ENCODE measurements at regions not wholly inside any gene's neighbourhood (a gene's known extent, or its start where the extent isn't known, plus 50 kb on each side); places are given as distances from the start of the nearest gene placed in this dataset.

DNA sequence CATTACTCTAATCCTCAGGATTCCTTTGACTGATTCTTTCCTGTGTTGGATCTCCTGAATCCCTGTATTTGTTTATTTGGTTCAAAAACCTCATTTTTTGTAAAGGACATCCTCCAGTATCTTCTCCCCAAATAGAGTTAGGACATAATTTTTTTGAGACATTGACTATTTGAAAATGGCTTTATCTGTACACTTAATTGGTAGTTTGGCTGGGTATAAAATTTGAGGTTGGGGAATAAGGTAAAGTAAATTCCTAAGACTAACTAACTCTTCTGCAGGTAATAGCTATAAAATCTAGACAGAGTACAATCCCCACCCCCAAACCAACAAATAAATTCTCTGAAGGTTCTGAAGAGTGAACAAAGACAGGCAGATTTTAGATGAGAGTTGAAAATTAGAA, 114.4 kb downstream of the CTTN start:
- Histone ChIP-seq H3K4me1 (no peaks in the 10 kb centered on the region), H3K36me3 (no peaks in the 10 kb centered on the region), H3K4me3 (no peak overlapping the region), H3K9me3 (peaks cover 0 to 43% (median 2%) of the 10 kb centered on the region in 4 donors), H3K27me3 (no peaks in the 10 kb centered on the region), H3K27ac (no peak overlapping the region)
- DNase-seq (ENCODE audit: low spot score in 2 of 2) = no peak
- TF ChIP-seq POLR2A (IDR thresholded peaks at IDR 0.05) (no peak), EP300 (IDR thresholded peaks at IDR 0.05) (no peak), CTCF (IDR thresholded peaks at IDR 0.05) (no peak)

GRCh38 chr11:70517203-70517602, 118.9 kb downstream of the CTTN start:
- H3K36me3 ChIP-seq = no peaks in the 10 kb centered on the region
- H3K27ac ChIP-seq = no peak overlapping the region
- no peaks in the 10 kb centered on the region for H3K4me1 ChIP-seq
- no peak for TF ChIP-seq POLR2A (IDR thresholded peaks at IDR 0.05)
- no peak for TF ChIP-seq CTCF (IDR thresholded peaks at IDR 0.05)
- no peak for TF ChIP-seq EP300 (IDR thresholded peaks at IDR 0.05)
- H3K4me3 ChIP-seq = no peak overlapping the region
- peaks cover 0 to 34% (median 2%) of the 10 kb centered on the region in 4 donors for H3K9me3 ChIP-seq
- WGBS, 2 donors = 91 to 93% methylated on average over 7 of the region's 7 CpGs
- H3K27me3 ChIP-seq = no peaks in the 10 kb centered on the region
- no peak for DNase-seq (ENCODE audit: low spot score in 2 of 2)

DNA sequence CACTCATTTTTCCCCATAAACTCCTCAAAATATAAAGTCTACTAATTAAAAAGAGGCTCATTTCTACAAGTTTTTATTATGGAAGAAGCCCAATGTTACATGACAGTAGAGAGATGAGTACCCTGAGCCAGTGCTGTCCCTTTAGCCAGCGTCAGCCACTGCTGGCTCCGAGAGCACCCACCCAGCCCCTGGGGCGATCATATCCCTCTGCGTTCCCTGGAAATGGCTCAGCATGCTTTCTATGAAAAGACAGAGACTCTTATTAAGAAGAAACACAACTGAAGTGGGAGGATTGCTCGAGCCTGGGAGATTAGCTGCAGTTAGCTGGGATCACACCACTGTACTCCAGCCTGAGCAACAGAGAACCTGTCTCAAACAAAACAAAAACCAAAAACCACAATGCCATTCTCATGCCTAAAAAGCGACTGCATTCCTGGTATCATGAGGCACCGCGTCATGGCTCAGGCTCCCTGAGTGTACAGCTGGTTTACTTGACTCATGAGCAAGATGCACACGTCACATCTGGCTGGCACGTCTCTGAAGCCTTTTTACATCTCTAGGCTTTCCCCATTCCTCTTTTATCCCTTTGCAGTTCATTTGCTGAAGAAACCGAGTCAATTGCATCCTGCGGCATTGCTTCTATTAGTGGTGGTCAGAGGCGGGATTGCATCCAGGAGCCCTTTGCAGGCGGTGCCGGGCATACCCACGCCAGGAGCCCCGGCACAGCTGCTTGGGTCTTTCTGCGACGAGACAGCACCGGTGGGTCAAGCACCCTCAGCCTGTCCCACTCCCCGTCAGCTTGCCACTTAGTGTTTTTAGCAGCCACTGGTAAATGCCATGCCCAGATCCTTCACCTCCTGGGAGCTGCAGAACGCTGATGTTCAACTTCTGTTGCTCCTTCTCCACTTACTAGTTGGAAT, 119.9 kb downstream of the CTTN start:
- WGBS, 2 donors = 70 to 77% methylated on average over 22 of the region's 22 CpGs
- Histone ChIP-seq H3K4me3 (no peak overlapping the region), H3K36me3 (no peaks in the 10 kb centered on the region), H3K27me3 (peaks cover 0 to 9% of the 10 kb centered on the region in 2 donors), H3K9me3 (peaks cover 0 to 23% (median 0%) of the 10 kb centered on the region in 4 donors), H3K4me1 (no peaks in the 10 kb centered on the region), H3K27ac (no peak overlapping the region)
- no peak for DNase-seq (ENCODE audit: low spot score in 2 of 2)
- TF ChIP-seq CTCF (IDR thresholded peaks at IDR 0.05) (no peak), EP300 (IDR thresholded peaks at IDR 0.05) (no peak), POLR2A (IDR thresholded peaks at IDR 0.05) (no peak)

GRCh38 chr11:70519117-70519516, 120.8 kb downstream of the CTTN start:
- H3K27ac ChIP-seq = no peak overlapping the region
- TF ChIP-seq EP300 (IDR thresholded peaks at IDR 0.05) (no peak), CTCF (IDR thresholded peaks at IDR 0.05) (no peak)
- no peak for DNase-seq (ENCODE audit: low spot score in 2 of 2)
- peaks cover 0 to 10% of the 10 kb centered on the region in 2 donors for H3K27me3 ChIP-seq
- no peaks in the 10 kb centered on the region for H3K4me1 ChIP-seq
- H3K36me3 ChIP-seq = no peaks in the 10 kb centered on the region
- no peak overlapping the region for H3K4me3 ChIP-seq
- 72 to 87% methylated on average over 8 of the region's 8 CpGs for WGBS, 2 donors
- H3K9me3 ChIP-seq = peaks cover 0 to 15% (median 0%) of the 10 kb centered on the region in 4 donors

DNA sequence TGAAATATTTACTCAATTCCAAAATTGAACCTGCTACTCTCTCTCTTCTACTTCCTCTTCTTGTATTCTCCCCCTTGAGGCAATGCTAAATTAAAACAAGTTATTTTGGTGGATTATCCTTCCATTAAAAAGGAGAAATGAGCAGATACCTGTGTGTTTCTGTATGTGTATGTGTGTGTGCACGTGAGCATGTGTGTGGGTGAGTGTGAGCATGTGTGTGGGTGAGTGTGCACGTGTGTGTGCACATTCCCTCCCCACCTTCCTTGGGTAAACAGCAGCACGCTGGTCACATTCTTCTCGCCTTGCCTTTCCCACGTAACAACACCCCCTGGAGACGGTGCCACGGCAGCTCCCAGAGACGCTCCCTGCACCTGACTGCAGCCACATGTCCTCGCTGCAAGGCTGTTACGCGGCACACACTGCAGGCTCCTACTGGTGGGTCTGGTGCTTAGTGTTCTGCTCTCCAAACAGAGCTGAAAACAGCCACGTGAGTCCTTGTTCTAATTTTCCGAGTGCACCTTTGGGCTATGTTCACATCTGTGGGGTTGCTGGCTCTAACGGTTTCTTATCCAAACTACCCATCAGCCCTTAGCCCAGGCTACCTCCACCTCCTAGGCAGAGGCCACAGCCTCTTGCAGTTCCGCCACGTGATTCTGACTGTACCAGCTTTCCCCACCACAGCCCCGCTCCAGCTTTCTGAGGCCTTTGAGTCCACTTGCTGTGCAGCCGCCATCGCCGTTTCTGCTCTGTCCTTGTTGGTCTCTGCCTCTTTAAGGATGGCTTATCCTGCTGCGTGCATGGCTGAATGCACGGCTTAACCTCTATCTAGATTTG, 123.4 kb downstream of the CTTN start:
- 76 to 81% methylated on average over 22 of the region's 22 CpGs for WGBS, 2 donors
- TF ChIP-seq EP300 (IDR thresholded peaks at IDR 0.05) (no peak), CTCF (IDR thresholded peaks at IDR 0.05) (no peak), POLR2A (IDR thresholded peaks at IDR 0.05) (no peak)
- H3K27ac ChIP-seq = no peak overlapping the region
- peaks cover 0 to 10% of the 10 kb centered on the region in 2 donors for H3K27me3 ChIP-seq
- H3K9me3 ChIP-seq = peaks cover 0 to 7% (median 0%) of the 10 kb centered on the region in 4 donors
- DNase-seq (ENCODE audit: low spot score in 2 of 2) = no peak
- no peaks in the 10 kb centered on the region for H3K36me3 ChIP-seq
- H3K4me3 ChIP-seq = no peak overlapping the region
- no peaks in the 10 kb centered on the region for H3K4me1 ChIP-seq
